ENCODE measurements at regions not wholly inside any gene's neighbourhood (a gene's known extent, or its start where the extent isn't known, plus 50 kb on each side); places are given as distances from the start of the nearest gene placed in this dataset.
A peak's percentile ranks its signal among the peaks of the same experiment; 100 is the strongest.

GRCh38 chr10:2980791-2981360, 86.5 kb upstream of the PFKP start:
- no peak for DNase-seq

- no peak for DNase-seq
Measured at GRCh38 chr10:2980116-2980515, 87.2 kb upstream of the PFKP start.

- DNase-seq: no peak
Measured at GRCh38 chr10:2979306-2979705, 88.0 kb upstream of the PFKP start.

- DNase-seq: no peak
Measured at GRCh38 chr10:2978574-2979273, 88.6 kb upstream of the PFKP start.

GRCh38 chr10:2978111-2978510, 89.2 kb upstream of the PFKP start:
- peak; percentile 65 for DNase-seq

DNA sequence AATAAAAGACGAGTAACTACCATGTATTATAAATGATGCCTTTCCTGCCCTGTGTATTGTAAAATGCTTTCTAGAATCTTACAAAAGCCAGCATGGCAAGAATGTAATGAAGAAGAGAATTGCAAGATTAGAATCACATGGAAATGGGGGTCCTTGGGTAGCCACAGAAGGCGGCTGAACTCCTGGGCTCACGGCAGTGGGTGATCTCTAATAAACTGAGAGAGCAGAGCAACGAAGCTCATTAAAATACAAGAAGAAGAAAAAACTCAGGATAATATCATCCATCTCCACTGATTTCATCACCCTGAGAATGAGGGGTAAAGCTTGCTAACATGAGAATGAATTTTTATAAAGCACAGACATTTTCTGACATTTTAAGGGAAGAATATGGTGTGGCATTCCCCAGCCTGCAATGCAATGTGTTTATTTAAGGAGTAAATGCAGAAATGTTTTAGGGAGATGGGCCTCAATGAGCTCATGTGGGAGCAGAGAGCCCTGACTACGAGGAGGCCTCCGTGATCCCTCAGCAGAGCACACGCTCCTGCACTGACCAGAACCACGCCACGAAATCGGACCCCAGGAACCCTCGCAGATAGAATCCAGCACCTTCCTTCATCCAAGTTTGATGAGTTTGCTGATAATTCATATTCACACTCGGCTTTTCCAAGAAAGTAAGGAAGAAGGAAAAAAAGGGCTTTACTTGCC, 92.7 kb upstream of the PFKP start:
- DNase-seq: no peak

DNA sequence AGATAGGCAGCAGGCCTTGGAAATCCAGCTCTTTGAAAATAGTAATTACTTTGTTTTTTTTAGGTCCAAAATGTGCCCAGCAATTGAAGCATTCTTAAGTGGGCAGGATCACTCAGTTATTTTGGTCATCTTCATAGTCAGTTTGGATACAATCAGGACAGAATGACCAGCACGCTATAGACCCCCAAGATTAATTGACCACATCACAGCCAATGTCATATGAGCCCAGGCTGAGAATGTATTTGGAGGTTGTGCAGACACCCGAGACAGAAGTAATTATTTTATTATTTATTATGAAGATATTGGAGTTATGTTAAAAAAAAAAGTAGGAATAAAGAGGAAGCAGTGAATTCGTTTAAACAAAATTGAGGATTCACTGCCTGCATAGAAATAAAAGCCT, 93.3 kb upstream of the PFKP start:
- DNase-seq: no peak

GRCh38 chr10:2972810-2973209, 94.5 kb upstream of the PFKP start:
- DNase-seq: no peak

DNA sequence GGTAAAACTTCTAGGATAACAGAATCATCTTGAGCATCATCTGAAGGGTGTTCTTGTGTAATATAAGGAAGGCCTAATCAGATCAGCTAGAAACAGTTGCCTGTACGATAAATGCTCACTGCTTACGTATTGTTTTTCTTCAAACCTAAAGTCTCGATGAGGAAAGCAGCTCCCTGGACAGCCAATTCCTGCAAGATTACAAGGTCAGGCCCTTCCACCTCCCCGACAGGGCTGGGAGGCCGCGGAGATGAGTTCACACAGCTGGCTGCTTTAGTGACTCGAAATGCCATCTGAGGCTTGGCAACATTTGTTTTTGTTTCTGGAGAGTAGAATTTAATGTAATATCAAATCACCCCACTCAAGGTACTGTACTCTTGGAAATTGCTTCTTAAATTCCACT, 95.1 kb upstream of the PFKP start:
- no peak for DNase-seq

- DNase-seq: no peak
Measured at GRCh38 chr10:2970190-2970823, 97.0 kb upstream of the PFKP start.

GRCh38 chr10:2968401-2969058, 98.8 kb upstream of the PFKP start:
- no peak for DNase-seq

GRCh38 chr10:2966134-2966533, 101.2 kb upstream of the PFKP start:
- no peak for DNase-seq

DNA sequence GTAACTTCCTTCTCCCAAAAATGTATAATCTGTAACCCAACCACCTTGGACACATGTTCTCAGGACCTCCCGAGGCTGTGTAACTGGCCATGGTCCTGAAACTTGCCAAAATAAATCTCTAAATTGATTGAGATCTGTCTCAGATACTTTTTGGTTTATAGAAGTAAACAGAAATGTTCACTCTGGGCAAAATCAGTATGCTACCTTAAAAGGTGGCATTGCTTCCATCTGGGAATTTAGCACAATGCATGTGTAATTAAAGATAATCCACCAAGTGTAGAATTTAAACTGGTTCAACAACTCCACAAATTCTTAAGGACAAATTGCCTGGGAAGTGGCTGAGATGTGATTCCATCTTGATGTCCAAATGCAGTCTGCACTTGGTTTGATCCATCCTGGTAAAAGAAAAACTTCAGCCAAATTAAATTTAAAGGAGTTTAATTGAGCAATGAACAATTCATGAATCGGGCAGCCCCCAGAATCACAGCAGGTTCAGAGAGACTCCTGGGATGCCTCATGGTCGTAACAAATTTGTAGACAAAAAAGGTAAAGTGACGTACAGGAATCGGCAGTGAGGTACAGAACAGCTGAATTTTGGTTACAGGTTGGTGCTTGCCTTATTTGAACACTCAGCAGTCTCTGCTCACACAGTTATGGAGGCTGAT, 102.6 kb upstream of the PFKP start:
- no peak for DNase-seq

- DNase-seq: no peak
Measured at GRCh38 chr10:2963889-2964631, 103.3 kb upstream of the PFKP start.

GRCh38 chr10:2962194-2962593, 105.2 kb upstream of the PFKP start:
- DNase-seq: peak; percentile 3

DNA sequence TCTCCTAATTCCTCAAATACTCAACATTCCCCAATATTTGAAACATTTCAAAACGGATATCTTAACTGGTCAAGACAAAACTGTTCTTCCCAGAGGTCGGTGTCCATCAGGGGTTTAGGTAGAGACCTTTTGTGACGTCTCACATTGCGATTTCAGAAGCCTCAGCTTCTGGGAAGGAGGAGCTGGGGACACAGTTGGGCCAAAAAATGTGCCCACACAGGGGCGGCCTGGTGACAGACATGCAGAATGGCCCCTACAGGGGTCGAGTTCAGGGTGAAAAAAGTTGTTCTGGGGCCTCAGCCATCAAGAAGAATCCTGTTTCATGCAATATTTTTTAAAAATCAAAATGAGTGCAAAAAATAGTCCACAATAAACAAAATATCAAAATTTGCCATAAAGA, 108.7 kb upstream of the PFKP start:
- no peak for DNase-seq

DNA sequence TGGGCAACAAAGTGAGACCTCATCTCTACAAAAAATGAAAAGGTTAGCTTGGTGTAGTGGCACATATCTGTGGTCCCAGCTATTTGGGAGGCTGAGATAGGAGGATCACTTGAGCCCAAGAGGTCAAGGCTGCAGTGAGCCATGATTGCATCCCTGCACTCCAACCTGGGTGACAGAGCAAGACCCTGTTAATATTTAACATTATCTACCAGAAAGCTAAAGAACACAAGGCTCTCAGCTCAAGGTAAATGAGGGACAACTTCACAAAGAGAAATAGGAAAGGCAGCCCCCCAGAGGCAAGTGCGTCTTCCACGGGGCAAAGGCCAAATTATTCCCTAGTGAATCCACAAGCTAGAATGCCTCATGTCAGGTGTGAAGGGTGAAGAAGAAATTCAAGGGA, 109.6 kb upstream of the PFKP start:
- no peak for DNase-seq

DNA sequence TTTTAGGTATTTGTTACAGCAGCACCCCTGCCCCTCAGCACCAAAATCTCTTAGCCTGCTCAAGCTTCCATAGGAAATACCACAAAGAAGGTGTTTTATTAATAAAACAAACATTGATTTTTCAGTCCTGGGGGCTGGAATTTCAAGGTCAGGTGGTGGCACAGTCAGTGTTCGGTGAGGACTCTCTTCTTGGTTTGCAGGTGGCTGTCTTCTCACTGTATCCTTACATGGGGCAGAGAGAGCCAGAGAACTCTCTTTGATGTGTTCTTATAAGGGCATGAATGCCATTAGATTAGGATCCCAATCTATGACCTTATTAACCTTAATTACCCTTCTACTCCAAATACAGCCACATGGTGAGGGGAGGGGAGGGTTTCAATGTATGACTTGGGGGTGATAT, 112.3 kb upstream of the PFKP start:
- DNase-seq: no peak

DNA sequence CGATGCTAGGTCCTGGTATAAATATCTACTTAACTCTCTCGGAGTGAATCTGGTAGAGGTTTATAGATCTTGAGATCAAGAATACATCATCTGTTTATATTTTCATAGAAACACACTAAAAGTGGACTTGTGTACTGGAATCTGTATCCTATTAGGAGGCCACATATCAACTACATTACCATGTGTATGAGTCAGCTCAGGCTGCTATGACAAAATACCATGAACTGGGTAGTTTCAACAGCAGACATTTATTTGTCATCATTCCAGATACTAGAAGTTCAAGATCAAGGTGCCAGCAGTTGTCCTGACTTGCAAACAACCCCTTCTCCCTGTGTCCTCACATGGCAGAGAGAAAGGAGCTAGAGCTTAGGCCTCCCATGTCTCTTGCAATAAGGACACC, 113.9 kb upstream of the PFKP start:
- DNase-seq: no peak

DNA sequence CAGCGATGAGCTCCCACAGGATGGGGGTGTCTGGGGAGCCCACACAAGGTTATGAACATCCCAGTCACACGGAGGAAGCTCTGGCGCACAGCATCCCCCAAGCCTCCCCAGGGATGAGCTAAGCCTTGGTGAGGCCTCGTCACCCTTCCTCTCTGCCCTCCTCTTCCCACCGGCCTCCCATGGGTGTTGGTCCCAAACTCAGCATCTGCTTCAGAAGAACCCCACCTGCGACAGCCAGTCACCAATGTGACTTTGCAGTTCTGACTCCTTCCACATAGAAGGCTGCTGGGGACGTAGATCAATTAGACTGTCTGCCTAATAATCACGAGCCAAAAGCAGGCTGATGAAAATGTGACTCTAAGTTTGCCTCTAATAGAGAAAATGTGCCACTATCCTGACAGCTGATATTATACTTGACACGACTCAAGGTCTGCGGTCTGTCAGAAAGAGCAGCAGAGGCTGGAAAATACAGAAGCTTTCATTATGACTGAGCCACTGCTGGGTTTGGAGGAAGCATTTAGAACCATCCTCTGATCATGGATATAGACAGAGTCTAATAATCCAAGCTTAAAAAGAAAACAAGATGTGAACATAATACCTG, 116.0 kb upstream of the PFKP start:
- no peak for DNase-seq

- DNase-seq: no peak
Measured at GRCh38 chr10:2950546-2950945, 116.8 kb upstream of the PFKP start.

DNA sequence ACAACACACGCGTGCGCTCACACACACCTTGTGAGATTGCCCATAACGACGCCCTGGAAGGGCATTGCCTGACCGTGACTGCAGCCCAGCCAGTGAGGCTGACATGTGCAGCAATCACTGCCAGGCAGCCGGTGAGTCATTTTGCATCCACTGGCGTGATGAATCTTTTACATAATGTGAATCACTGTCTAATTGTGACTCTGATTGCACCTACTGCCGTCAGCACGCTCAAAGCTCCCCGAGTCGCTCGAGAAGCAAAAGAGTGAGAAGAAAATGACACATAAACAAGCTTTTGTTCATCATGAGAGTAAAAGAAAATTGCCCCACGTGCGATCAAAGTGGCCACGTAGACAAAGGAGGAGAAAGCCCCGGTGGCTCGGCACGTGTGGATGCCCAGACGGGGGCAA, 117.4 kb upstream of the PFKP start:
- no peak for DNase-seq
